ENCODE measurements at regions not wholly inside any gene's neighbourhood (a gene's known extent, or its start where the extent isn't known, plus 50 kb on each side); places are given as distances from the start of the nearest gene placed in this dataset.

- DNase-seq = no peak
These were observed 50.4 kb upstream of the ENPP7 start for GRCh38 chr17:79680318-79680695.

DNA sequence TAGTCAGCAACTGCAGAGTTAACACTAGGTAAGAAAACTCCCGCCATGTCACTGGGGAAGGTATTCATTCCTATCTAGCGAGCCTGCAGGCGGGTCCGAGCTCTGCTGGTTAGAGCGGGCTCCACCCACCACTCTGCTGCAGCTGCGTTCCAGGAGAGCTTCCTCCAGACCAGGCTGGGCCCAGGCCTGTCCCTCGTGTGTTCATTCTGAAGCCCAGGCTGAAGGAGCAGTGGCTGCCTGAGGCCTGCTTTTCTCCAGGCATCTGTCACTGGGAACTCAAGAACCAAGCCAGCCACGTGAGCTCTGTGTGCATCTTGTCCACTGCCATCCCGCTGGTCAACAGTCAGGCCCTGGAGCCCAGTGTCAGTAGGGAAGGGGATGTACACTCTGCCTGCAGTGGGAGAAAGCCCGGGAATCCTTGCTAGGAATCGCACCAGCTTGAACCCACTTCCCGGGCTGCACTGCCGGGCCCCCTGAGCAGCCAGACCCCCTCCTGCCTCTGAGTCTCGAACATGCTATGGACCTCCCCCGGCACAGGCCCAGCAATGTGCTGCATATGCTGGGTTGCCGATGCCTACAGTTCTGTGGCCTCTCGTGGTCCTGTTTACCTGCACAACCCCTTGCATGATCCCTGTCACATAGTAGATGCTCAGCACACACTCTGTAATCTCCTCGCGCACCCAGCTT is 51.0 kb upstream of the ENPP7 start:
- no peak for DNase-seq

DNA sequence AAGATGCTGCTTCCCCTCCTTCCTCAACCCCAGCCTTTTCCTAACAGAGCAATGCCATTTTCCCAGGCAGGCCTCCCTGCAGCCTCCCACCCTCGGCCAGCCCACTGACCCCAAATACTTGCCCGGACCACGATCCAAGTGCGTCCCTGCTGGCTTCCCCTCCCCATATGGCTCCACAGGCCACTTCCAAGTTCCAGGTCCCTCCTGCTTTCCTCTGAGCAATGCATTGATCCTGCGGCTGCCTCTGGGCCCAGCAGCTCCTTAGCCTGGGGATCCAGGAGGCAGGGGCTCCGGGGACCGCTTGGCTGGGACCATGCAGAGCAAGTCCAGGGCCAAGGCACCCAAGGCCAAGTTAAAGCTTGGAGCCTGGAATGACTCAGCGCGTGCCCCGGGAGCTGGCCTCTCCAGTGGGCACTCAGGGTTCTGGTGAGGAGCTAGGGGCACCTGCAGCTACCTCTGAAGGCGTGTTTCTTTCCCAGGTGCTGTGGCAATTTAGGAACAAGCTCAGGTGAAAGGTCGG is 51.9 kb upstream of the ENPP7 start:
- DNase-seq = no peak

DNA sequence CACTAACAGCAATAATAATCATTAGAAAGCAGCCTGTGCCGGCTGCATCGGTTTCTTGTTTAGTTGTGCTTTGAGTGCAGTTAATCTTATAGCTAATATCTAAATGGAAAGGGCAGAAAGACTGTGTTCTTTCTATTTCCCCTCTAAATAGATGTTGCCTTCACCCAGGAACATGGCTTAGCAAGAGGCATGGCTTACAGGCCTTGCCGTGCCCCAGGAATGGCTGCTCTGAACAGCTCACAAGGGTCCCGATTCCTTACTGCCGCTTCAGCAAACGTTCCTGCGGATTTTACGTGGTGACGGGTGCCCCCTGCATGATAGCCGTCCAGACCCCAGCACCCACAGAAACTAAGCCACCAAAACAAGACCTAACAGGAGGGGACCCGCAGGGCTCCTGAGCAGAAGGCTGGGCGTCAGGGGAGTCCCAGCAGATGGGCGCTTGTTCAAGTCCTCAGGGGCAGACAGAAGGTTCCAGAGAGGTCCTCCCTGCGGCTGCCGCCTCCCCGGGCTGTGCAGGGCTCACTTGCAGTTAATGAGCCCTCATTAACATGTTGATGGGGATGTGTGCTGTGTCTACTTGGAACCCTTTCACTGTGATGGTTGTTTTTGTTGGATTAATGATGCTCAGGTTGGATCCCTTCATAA is 52.5 kb upstream of the ENPP7 start:
- no peak for DNase-seq

DNA sequence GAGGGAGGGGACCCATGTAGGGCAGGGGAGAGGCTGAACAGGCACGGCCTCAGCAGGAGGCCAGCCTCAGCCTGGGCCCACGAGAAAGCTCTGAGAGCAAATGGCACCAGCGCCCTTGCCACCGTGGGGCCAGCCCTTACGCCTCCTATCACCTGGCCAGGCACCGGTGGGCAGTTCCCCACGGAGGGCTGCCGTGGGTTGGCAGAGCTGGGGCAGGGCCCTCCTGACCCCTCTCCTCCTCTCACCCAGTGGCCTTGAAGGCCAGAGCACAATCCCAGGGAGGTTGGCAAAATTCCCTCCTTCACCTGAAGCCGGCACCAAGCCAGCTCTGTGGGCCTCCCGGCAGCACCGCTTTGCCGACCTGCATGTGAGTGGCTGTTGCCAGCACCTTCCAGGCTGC is 53.1 kb upstream of the ENPP7 start:
- DNase-seq = no peak

- DNase-seq = no peak
These were observed 53.9 kb upstream of the ENPP7 start for GRCh38 chr17:79676796-79677195.

DNA sequence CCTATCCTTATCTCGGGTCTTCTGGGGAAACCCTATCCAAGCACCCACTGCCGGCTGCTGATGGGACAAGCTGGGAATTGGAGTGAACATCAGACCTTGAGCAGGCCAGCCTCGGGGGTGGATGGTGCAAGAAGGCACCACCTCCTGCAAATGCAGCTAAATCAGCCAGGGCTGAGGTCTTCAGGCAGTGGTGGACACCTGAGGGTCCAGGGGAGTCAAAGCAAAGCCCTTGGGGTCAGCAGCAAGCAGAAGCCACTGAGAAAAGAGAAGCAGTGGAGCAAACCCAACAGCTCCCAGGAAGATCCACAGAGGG is 55.4 kb upstream of the ENPP7 start:
- DNase-seq = no peak

DNA sequence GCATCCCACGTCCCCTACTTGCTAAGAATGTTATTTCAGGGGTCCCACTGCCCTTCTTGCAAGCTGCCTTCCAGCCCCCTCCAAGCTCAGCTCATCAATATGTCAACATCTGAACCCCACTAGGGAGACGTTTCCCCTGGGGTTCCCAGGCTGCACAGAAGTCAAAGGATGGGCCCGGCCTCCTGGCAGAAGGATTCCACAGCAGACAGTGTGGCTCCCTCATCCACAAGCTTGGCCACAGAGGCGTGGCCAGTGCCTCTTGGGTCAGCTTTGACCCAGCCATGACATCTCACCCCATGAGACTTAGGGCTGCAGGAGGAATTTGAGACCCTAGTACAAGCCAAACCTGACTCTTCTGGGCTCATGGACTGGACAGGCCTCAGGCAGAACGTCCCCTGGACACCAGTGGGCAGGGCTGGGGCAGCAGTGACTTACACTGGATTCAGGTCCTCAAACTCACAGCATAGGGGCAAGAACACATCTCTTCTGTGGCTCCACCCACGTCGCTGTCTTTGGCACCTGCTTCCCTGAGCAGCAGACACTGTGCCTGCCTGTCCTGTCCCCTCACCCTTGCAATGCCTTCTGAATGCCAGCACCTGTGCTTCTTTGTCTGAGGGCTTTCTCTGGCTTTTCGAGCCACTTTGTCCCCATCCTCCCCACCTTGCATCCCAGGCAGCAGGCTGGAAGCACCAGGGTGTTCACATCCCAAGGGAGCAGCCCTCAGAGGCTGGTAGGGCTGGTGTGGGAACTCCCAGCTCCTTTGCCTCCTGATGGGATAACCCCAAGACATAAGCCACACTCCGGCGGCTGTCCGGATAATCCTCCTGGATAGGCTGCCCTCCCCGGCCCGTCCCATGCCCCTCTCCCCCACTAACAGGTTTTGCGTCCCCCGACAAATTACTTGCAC is 56.0 kb upstream of the ENPP7 start:
- DNase-seq = no peak

DNA sequence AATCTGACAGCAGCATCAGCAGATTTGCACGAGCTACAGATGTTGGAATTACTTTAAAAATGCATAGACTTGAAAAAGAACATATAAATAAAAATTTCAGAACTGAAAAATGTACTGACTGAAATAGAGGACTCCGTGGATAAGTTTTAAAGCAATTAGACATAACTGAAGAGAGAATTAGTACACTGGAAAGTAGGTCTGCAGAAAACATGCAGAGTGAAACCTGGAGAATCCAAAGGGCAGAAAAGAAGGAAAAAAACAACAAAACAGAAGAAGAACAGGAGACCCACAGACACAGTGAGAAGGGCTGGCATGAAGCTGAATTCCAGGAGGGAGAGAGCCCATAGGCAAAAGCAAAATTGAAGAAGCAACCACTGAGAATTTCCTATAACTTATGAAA is 57.2 kb upstream of the ENPP7 start:
- DNase-seq = no peak

GRCh38 chr17:79672496-79672895 is 58.2 kb upstream of the ENPP7 start:
- no peak for DNase-seq

- DNase-seq = peak; percentile 50
These were observed 59.6 kb upstream of the ENPP7 start for GRCh38 chr17:79671085-79671694.

GRCh38 chr17:79670537-79671084 is 59.8 kb upstream of the RBFOX3 start:
- DNase-seq = peak; percentile 56

- no peak for DNase-seq
These were observed 59.0 kb upstream of the RBFOX3 start for GRCh38 chr17:79669861-79670260.

GRCh38 chr17:79668344-79669250 is 57.7 kb upstream of the RBFOX3 start:
- peak; percentile 33 for DNase-seq

GRCh38 chr17:79667746-79668145 is 56.9 kb upstream of the RBFOX3 start:
- DNase-seq = no peak

GRCh38 chr17:79667121-79667715 is 56.4 kb upstream of the RBFOX3 start:
- no peak for DNase-seq

DNA sequence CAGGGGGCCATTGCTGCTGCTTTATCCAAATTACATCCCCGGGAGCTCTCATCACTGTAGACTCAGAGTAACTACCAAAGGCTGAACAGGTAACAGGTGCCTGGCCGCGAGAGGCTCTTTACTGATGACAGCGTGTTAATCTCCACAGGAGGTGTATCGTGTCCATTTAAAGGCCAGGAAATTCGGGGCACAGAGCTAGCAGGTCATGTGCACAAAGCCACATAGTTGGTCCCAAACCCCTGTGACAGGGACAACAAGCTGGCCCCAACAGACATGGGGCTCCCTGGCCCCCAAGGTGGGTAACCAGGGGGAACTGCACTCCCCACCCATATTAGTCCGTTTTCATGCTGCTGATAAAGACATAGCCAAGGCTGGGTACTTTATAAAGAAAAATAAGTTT is 55.3 kb upstream of the RBFOX3 start:
- DNase-seq = no peak

GRCh38 chr17:79664930-79665737 is 54.3 kb upstream of the RBFOX3 start:
- peak; percentile 91 for DNase-seq

GRCh38 chr17:79661292-79662041 is 50.6 kb upstream of the RBFOX3 start:
- DNase-seq = no peak

All from tongue (tissue), 1 donor.